Liver (tissue), 8 donors: ENCODE measurements at regions not wholly inside any gene's neighbourhood (a gene's known extent, or its start where the extent isn't known, plus 50 kb on each side); places are given as distances from the start of the nearest gene placed in this dataset.

Source experiments
- DNase-seq: peaks from one replicate; pipeline ENCODE4 v3.0.0-alpha.2; 2017; ENCODE audit warnings: low spot score
- H3K27ac ChIP-seq, 2 donors: one replicate each; pipeline ENCODE4 v1.7.0; 2013; ENCODE audit warnings: inconsistent platforms in 2 of 2, low read length in 2 of 2, control low read depth in 1 of 2, low read depth in 1 of 2, mild to moderate bottlenecking in 1 of 2
- H3K27me3 ChIP-seq, 4 donors: one replicate each; pipeline versions ENCODE4 v1.6.1 to v1.7.0; 2013; ENCODE audit warnings: low read length in 3 of 4, inconsistent platforms in 1 of 4, mild to moderate bottlenecking in 1 of 4, moderate library complexity in 1 of 4; ENCODE audit not compliant: control insufficient read depth in 4 of 4, insufficient read depth in 4 of 4
- H3K36me3 ChIP-seq, 4 donors: one replicate each; pipeline versions ENCODE4 v1.6.1 to v1.7.0; 2013; ENCODE audit warnings: low read length in 3 of 4, mild to moderate bottlenecking in 3 of 4, low read depth in 1 of 4, moderate library complexity in 1 of 4; ENCODE audit not compliant: control insufficient read depth in 4 of 4, insufficient read depth in 3 of 4
- H3K4me1 ChIP-seq, 4 donors: one replicate each; pipeline versions ENCODE4 v1.6.1 to v1.7.0; 2013; ENCODE audit warnings: low read length in 3 of 4, mild to moderate bottlenecking in 3 of 4, moderate library complexity in 1 of 4; ENCODE audit not compliant: control insufficient read depth in 4 of 4, insufficient read depth in 4 of 4
- H3K4me3 ChIP-seq, 3 donors: one replicate each; pipeline versions ENCODE4 v1.6.1 to v1.7.0; 2013; ENCODE audit warnings: low read length in 3 of 3, control low read depth in 1 of 3, low read depth in 1 of 3, mild to moderate bottlenecking in 1 of 3
- H3K9ac ChIP-seq, 2 donors: one replicate each; pipeline ENCODE4 v1.7.0; 2013; ENCODE audit warnings: low read length in 2 of 2, mild to moderate bottlenecking in 2 of 2, moderate library complexity in 2 of 2, control low read depth in 1 of 2, low read depth in 1 of 2
- H3K9me3 ChIP-seq, 4 donors: one replicate each; pipeline versions ENCODE4 v1.6.1 to v1.7.0; 2013; ENCODE audit warnings: low read length in 3 of 4; ENCODE audit not compliant: control insufficient read depth in 4 of 4
- EGR1 ChIP-seq, 2 donors: IDR thresholded peaks; 2 replicates each; pipeline ENCODE4 v1.6.1; 2016 to 2018; ENCODE audit warnings: antibody characterized with exemption in 2 of 2, low read depth in 2 of 2
- FOXA1 ChIP-seq: IDR thresholded peaks from 2 replicates; pipeline ENCODE4 v1.6.1; 2016; ENCODE audit warnings: antibody characterized with exemption
- FOXA2 ChIP-seq: IDR thresholded peaks from 2 replicates; pipeline ENCODE4 v1.6.1; 2016; ENCODE audit warnings: antibody characterized with exemption
- HNF4A ChIP-seq, 2 donors: conservative IDR thresholded peaks; 2 replicates each; pipeline ENCODE4 v1.6.1; 2016; ENCODE audit warnings: antibody characterized with exemption in 2 of 2, mild to moderate bottlenecking in 2 of 2
- HNF4G ChIP-seq: IDR thresholded peaks from 2 replicates; pipeline ENCODE4 v1.6.1; 2016; ENCODE audit warnings: antibody characterized with exemption
- JUND ChIP-seq, 2 donors: IDR thresholded peaks; 2 replicates each; pipeline ENCODE4 v1.6.1; 2016; ENCODE audit warnings: antibody characterized with exemption in 2 of 2
- NR2F2 ChIP-seq: IDR thresholded peaks from 2 replicates; pipeline ENCODE4 v1.6.1; 2016; ENCODE audit warnings: antibody characterized with exemption
- RAD21 ChIP-seq, 2 donors: IDR thresholded peaks; 2 replicates each; pipeline ENCODE4 v1.6.1; 2016; ENCODE audit warnings: antibody characterized with exemption in 2 of 2, mild to moderate bottlenecking in 2 of 2
- SP1 ChIP-seq: IDR thresholded peaks from 2 replicates; pipeline ENCODE4 v1.6.1; 2018; ENCODE audit warnings: antibody characterized with exemption, mild to moderate bottlenecking
- TAF1 ChIP-seq: conservative IDR thresholded peaks from 2 replicates; pipeline ENCODE4 v1.6.1; 2016; ENCODE audit warnings: antibody characterized with exemption, mild to moderate bottlenecking
- YY1 ChIP-seq: IDR thresholded peaks from 2 replicates; pipeline ENCODE4 v1.6.1; 2016; ENCODE audit warnings: antibody characterized with exemption, mild to moderate bottlenecking
- WGBS: extraction: QIAGEN DNeasy Blood & Tissue Kit; methylation state at CpG from one replicate; pipeline ENCODE4 v1.1.7; 2013; 5-methylcytosine and 5-hydroxymethylcytosine counted together
- TF ChIP-seq, protein P1 (sequence below): IDR thresholded peaks from 2 replicates; pipeline ENCODE4 v1.6.1; 2016; ENCODE audit warnings: antibody characterized with exemption
- TF ChIP-seq, protein P2 (sequence below): fragments of 150-350 bp; IDR thresholded peaks from 2 replicates; pipeline ENCODE4 v1.5.1; 2017; ENCODE audit warnings: improper control_type of control experiment, low read depth, low read length; ENCODE audit not compliant: missing input control
- TF ChIP-seq, protein P3 (sequence below): IDR thresholded peaks from 2 replicates; pipeline ENCODE4 v1.6.1; 2016; ENCODE audit warnings: antibody characterized with exemption
- donor health status: healthy.
- donor health status: healthy.
- donor health status: healthy.
- donor health status: healthy.
- donor health status: healthy.

DNA sequence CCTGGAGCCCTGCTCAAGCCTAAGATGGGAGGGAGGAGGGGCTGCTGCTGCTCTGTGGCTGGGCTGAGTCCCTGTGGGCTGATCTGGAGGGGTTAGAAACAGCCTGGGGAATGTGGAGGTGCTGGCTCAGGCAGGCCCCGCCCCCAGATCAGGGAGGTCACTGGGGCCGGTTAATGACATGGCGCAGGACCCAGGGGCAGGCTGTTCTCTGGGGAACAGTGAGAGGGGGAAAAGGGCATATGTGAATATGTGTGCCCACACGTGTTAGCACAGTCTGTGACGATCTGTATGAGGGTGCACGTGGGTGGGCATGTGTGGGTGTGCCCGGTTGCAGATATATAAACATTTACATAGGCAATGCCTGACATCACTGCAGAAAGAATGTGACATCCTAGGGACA is 143.5 kb downstream of the MIAT start:
- Histone ChIP-seq H3K27ac (no peak overlapping the region), H3K27me3 (no peaks in the 10 kb centered on the region), H3K36me3 (no peaks in the 10 kb centered on the region), H3K4me1 (no peaks in the 10 kb centered on the region), H3K9ac (no peak overlapping the region), H3K4me3 (no peak overlapping the region), H3K9me3 (no peaks in the 10 kb centered on the region)
- no peak for TF ChIP-seq HNF4G
- TF ChIP-seq RAD21 (IDR thresholded peaks at IDR 0.05), result no peak
- TF ChIP-seq, protein P1, sequence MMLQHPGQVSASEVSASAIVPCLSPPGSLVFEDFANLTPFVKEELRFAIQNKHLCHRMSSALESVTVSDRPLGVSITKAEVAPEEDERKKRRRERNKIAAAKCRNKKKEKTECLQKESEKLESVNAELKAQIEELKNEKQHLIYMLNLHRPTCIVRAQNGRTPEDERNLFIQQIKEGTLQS, result no peak
- DNase-seq, result no peak
- WGBS, result 41% methylated on average over 7 of the region's 7 CpGs

DNA sequence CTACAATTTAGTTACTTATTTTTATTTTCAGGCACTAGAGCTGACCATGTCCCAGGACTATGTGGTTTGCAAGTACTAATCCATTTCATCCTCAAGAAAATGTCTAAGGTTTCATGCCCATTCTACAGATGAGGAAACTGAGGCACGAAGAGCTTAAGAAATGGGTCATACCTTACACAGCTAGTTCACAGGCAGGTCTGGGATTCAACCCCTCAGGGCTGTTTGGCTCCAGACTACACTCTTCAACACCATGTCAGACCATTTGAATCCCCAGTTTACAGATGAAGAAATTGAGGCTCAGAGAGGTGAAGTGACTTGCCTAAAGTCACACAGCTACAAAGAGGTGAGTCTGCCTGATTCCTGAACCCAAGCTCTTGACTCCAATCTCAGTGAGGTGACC is 144.1 kb downstream of the MIAT start:
- H3K36me3 ChIP-seq, result no peaks in the 10 kb centered on the region
- WGBS, result 81% methylated on average over 1 of the region's 1 CpG
- H3K4me1 ChIP-seq, result no peaks in the 10 kb centered on the region
- no peak overlapping the region for H3K9ac ChIP-seq
- no peaks in the 10 kb centered on the region for H3K9me3 ChIP-seq
- no peak overlapping the region for H3K27ac ChIP-seq
- H3K4me3 ChIP-seq, result no peak overlapping the region
- no peak for TF ChIP-seq EGR1 (IDR thresholded peaks at IDR 0.05; ENCODE audit: low read depth in 2 of 2)
- TF ChIP-seq TAF1, result no peak
- no peak for TF ChIP-seq RAD21 (IDR thresholded peaks at IDR 0.05)
- no peak for TF ChIP-seq JUND (IDR thresholded peaks at IDR 0.05)
- TF ChIP-seq, protein P2, sequence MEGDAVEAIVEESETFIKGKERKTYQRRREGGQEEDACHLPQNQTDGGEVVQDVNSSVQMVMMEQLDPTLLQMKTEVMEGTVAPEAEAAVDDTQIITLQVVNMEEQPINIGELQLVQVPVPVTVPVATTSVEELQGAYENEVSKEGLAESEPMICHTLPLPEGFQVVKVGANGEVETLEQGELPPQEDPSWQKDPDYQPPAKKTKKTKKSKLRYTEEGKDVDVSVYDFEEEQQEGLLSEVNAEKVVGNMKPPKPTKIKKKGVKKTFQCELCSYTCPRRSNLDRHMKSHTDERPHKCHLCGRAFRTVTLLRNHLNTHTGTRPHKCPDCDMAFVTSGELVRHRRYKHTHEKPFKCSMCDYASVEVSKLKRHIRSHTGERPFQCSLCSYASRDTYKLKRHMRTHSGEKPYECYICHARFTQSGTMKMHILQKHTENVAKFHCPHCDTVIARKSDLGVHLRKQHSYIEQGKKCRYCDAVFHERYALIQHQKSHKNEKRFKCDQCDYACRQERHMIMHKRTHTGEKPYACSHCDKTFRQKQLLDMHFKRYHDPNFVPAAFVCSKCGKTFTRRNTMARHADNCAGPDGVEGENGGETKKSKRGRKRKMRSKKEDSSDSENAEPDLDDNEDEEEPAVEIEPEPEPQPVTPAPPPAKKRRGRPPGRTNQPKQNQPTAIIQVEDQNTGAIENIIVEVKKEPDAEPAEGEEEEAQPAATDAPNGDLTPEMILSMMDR, result no peak
- TF ChIP-seq, protein P3, sequence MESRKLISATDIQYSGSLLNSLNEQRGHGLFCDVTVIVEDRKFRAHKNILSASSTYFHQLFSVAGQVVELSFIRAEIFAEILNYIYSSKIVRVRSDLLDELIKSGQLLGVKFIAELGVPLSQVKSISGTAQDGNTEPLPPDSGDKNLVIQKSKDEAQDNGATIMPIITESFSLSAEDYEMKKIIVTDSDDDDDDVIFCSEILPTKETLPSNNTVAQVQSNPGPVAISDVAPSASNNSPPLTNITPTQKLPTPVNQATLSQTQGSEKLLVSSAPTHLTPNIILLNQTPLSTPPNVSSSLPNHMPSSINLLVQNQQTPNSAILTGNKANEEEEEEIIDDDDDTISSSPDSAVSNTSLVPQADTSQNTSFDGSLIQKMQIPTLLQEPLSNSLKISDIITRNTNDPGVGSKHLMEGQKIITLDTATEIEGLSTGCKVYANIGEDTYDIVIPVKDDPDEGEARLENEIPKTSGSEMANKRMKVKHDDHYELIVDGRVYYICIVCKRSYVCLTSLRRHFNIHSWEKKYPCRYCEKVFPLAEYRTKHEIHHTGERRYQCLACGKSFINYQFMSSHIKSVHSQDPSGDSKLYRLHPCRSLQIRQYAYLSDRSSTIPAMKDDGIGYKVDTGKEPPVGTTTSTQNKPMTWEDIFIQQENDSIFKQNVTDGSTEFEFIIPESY, result no peak
- TF ChIP-seq NR2F2, result no peak
- no peaks in the 10 kb centered on the region for H3K27me3 ChIP-seq
- no peak for DNase-seq

DNA sequence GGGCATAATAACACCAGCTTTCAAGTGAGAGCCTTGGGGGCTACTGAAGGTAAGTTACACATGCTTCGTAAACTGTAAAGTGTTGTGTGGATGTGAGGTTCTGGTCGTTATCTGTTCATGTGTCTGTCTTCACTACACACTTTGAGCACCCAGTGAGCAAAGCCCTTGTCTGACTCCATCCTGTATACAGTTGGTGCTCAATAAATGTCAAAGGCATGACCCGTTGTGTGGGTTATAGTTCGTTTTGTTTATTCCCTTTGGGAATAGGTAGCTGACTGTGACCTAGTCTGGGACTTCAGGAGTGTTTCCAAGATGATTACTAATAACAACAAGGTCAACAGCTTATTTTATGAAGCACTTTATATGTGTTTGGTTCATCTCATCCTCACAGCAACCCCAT is 146.9 kb downstream of the MIAT start:
- no peaks in the 10 kb centered on the region for H3K27me3 ChIP-seq
- H3K9ac ChIP-seq, result no peak overlapping the region
- H3K36me3 ChIP-seq, result no peaks in the 10 kb centered on the region
- no peak overlapping the region for H3K4me3 ChIP-seq
- WGBS, result 84% methylated on average over 4 of the region's 4 CpGs
- no peak overlapping the region for H3K27ac ChIP-seq
- DNase-seq, result no peak
- no peaks in the 10 kb centered on the region for H3K4me1 ChIP-seq
- no peaks in the 10 kb centered on the region for H3K9me3 ChIP-seq
- no peak for TF ChIP-seq JUND (IDR thresholded peaks at IDR 0.05)
- TF ChIP-seq EGR1 (IDR thresholded peaks at IDR 0.05; ENCODE audit: low read depth in 2 of 2), result no peak
- no peak for TF ChIP-seq NR2F2
- TF ChIP-seq, protein P1, result no peak
- TF ChIP-seq RAD21 (IDR thresholded peaks at IDR 0.05), result no peak
- TF ChIP-seq YY1, result no peak
- no peak for TF ChIP-seq FOXA2
- TF ChIP-seq FOXA1, result no peak
- TF ChIP-seq, protein P2, result no peak
- no peak for TF ChIP-seq TAF1
- no peak for TF ChIP-seq SP1
- TF ChIP-seq, protein P3, result no peak
- no peak for TF ChIP-seq HNF4A (conservative IDR thresholded peaks at IDR 0.05)
- no peak for TF ChIP-seq HNF4G
